HUES64 (cell line): ENCODE measurements at regions not wholly inside any gene's neighbourhood (a gene's known extent, or its start where the extent isn't known, plus 50 kb on each side); places are given as distances from the start of the nearest gene placed in this dataset.
"Not testable (repeated sequence)": the region's sequence is repeated elsewhere in the genome, so short reads cannot be mapped to it uniquely, and the experiment has no call there.

Source experiments
- H3K27ac ChIP-seq: 2 replicates; pipeline ENCODE4 v1.7.0; 2013; ENCODE audit warnings: low read depth, low read length, inconsistent platforms
- H3K27me3 ChIP-seq: 2 replicates; pipeline ENCODE4 v1.6.1; 2013; ENCODE audit warnings: mild to moderate bottlenecking, low read length; ENCODE audit not compliant: insufficient read depth
- H3K36me3 ChIP-seq: 2 replicates; pipeline ENCODE4 v1.6.1; 2013; ENCODE audit warnings: mild to moderate bottlenecking, low read length; ENCODE audit not compliant: insufficient read depth
- H3K4me1 ChIP-seq: 2 replicates; pipeline ENCODE4 v1.6.1; 2013; ENCODE audit warnings: mild to moderate bottlenecking, low read length, moderate library complexity; ENCODE audit not compliant: insufficient read depth
- H3K4me3 ChIP-seq: 2 replicates; pipeline ENCODE4 v1.5.1; 2013; ENCODE audit warnings: mild to moderate bottlenecking, low read length, moderate library complexity
- H3K9ac ChIP-seq: 2 replicates; pipeline ENCODE4 v1.6.1; 2013; ENCODE audit warnings: mild to moderate bottlenecking, low read depth, low read length
- H3K9me3 ChIP-seq: 2 replicates; pipeline ENCODE4 v1.6.1; 2013; ENCODE audit warnings: low read depth, low read length; ENCODE audit not compliant: insufficient read depth
- WGBS: fragments of 150-250, 120-280 bp; methylation state at CpG from one replicate; pipeline ENCODE4 v1.1.7; 2013; ENCODE audit warnings: missing lambda C conversion rate; 5-methylcytosine and 5-hydroxymethylcytosine counted together

DNA sequence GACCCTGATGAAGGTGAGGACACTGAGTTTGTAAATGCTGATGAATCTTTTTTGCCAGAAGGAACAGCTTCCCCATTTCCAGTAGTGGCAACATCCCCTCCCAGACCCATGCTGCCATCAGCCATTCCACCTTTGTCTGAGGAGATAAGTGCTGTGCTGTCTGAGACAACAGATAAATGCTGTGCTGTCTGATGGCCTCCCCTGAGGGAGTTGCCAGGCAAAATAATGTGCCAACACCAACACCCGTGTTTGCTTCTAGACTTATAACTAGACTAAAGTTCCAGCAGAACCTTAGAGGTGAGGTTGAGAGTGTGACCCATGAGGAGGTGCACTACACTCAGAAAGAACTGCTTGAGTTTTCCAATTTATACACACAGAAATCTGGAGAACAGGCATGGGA lies 349.5 kb downstream of the C12orf75 start:
- no peaks in the 10 kb centered on the region for H3K9me3 ChIP-seq
- no peaks in the 10 kb centered on the region for H3K27me3 ChIP-seq
- no peaks in the 10 kb centered on the region for H3K4me1 ChIP-seq
- H3K4me3 ChIP-seq, result no peak overlapping the region
- H3K27ac ChIP-seq, result no peak overlapping the region
- 86% methylated on average over 1 of the region's 1 CpG for WGBS
- H3K36me3 ChIP-seq, result no peaks in the 10 kb centered on the region
- no peak overlapping the region for H3K9ac ChIP-seq

DNA sequence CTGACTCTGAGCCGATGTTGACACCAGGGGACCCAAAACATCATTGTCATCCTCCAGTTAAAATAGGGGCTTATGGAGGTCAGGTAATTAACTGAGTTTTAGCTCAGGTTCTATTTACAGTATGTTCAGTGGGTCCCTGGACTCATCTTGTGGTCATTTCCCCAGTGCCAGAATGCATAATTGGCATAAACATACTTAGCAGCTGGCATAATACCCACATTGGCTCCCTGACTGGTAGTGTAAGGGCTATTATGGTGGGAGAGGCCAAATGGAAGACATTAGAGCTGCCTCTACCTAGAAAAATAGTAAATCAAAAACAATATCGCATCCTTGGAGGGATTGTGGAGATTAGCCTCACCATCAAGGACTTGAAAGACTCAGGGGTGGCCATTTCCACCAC lies 350.9 kb downstream of the C12orf75 start:
- no peak overlapping the region for H3K27ac ChIP-seq
- H3K36me3 ChIP-seq, result no peaks in the 10 kb centered on the region
- no peaks in the 10 kb centered on the region for H3K4me1 ChIP-seq
- H3K9ac ChIP-seq, result no peak overlapping the region
- no peaks in the 10 kb centered on the region for H3K9me3 ChIP-seq
- WGBS, result 95% methylated on average over 2 of the region's 2 CpGs
- no peaks in the 10 kb centered on the region for H3K27me3 ChIP-seq
- no peak overlapping the region for H3K4me3 ChIP-seq

DNA sequence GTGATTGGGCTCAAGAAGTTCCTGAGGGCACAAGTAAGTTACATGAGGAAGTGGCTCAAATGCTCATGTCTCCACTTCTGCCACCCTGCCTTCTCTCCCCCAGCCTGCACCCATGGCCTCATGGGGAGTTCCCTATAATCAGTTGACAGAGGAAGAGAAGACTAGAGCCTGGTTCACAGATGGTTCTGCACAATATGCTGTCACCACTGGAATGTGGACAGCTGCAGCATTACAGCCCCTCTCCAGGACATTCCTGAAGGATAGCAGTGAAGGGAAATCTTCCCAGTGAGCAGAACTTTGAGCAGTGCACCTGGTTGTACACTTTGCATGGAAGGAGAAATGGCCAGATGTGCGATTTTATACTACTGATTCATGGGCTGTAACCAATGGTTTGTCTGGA lies 352.3 kb downstream of the C12orf75 start:
- H3K4me3 ChIP-seq, H3K36me3 ChIP-seq, H3K9ac ChIP-seq, H3K4me1 ChIP-seq, H3K27me3 ChIP-seq, H3K9me3 ChIP-seq, H3K27ac ChIP-seq: not testable (repeated sequence)
- 92% methylated on average over 1 of the region's 1 CpG for WGBS

DNA sequence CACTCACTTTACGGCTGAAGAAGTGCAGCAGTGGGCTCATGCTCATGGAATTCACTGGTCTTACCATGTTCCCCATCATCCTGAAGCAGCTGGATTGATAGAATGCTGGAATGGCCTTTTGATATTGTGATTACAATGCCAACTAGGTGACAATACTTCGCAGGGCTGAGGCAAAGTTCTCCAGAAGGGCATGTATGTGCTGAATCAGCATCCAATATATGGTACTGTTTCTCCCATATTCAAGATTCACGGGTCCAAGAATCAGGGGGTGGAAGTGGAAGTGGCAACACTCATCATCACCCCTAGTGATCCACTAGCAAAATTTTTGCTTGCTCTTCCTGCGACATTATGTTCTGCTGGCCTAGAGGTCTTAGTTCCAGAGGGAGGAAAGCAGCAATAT lies 353.3 kb downstream of the C12orf75 start:
- not testable (repeated sequence) for H3K36me3 ChIP-seq, H3K4me3 ChIP-seq, H3K4me1 ChIP-seq, H3K9me3 ChIP-seq, H3K27ac ChIP-seq, H3K9ac ChIP-seq, H3K27me3 ChIP-seq
- WGBS, result 91% methylated on average over 3 of the region's 4 CpGs

DNA sequence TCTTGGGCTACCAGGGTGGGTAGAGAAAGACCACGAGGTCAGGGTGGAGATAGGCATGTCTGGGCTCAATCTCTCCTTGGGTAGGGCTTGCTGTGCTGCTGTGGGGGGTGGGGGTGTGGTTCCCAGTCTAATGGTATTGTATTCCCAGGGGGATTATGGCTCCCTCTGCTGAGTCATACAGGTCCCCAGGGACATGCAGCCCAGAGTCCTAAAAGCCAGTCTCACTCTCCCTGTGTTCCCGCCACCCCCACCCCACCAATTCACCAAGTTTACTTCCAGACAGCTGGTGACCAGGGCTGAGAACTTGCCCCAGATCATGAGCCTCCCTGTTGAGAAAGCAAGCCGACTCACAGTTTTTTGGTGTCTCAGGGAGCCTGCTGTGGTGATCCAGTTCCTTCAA lies 367.6 kb downstream of the C12orf75 start:
- Histone ChIP-seq H3K36me3 (no peaks in the 10 kb centered on the region), H3K9ac (no peak overlapping the region), H3K4me3 (no peak overlapping the region), H3K27me3 (no peaks in the 10 kb centered on the region), H3K27ac (no peak overlapping the region), H3K4me1 (no peaks in the 10 kb centered on the region), H3K9me3 (0 out of 2 replicates have a peak, but pooled peaks cover 10% of the 10 kb centered on the region)
- WGBS, result 89% methylated on average over 3 of the region's 3 CpGs

DNA sequence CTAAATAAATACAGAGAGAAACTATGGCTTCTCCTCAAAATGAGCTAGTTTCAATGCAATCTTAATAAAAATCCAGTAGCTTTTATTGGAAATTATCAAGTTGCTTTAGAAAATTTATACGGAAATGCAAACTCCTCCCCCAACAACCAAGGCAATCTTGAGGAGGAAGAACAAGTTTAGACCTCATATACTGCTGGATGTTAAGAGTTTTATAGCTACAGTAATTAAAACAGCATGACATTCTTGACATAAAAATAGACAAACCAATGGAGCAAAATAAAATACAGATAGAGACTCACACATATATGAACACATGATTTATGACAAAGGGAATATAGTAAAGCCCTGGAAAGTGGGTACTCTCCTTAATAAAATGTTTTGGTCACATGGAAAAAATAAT lies 368.7 kb downstream of the C12orf75 start:
- Histone ChIP-seq H3K9me3 (0 out of 2 replicates have a peak, but pooled peaks cover 10% of the 10 kb centered on the region), H3K4me3 (no peak overlapping the region)
- no CpG with 5 or more reads among the region's 1 CpG for WGBS

DNA sequence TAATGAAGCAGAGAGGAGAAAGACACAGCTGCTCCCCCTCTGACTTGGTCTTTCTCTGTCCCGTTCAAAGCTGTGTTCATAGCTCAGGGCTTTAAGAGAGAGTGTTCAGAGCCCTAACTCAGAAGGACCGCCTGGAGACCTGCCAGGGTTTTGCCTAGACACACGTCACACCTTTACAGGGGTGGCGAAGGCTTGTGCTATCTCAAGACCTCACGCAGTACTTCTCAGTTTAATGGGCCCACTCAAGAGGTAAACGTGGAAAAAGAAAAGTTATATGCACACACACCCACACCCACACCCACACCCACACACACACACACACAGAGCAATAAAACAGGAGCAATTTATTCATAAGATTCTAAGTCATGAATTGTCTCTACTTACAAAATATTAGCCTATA lies 374.3 kb downstream of the C12orf75 start:
- Histone ChIP-seq H3K27me3 (no peaks in the 10 kb centered on the region), H3K9ac (no peak overlapping the region), H3K36me3 (no peaks in the 10 kb centered on the region), H3K4me1 (peaks cover 24% of the 10 kb centered on the region), H3K9me3 (0 out of 2 replicates have a peak, but pooled peaks cover 8% of the 10 kb centered on the region), H3K4me3 (no peak overlapping the region), H3K27ac (no peak overlapping the region)
- WGBS, result 87% methylated on average over 6 of the region's 6 CpGs

More for the DNA sequence above, 368.7 kb downstream of the C12orf75 start:
- H3K27me3 ChIP-seq, result no peaks in the 10 kb centered on the region
- peaks cover 4% of the 10 kb centered on the region for H3K4me1 ChIP-seq
- H3K9ac ChIP-seq, result no peak overlapping the region
- no peak overlapping the region for H3K27ac ChIP-seq
- no peaks in the 10 kb centered on the region for H3K36me3 ChIP-seq

DNA sequence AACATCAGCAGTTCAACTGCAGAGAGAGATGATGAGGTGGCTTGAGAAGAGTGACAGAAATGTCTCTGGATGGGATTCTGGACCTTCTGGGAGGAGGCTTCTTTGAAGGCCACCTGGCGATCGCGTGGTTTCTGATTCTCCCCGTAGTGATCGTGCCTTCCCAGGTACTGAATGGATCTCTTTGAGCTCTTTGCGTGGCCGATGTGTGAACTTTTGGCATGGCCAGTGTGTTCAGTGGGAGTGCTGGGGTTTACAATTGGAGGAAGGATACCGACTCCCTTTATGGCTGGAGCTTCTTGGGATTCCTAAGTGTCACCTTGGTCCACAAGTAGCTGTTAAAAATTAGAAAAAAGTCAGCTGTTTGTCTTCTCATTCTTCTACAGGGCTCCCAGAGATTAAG lies 374.7 kb downstream of the C12orf75 start:
- Histone ChIP-seq H3K27ac (no peak overlapping the region), H3K4me1 (peaks cover 24% of the 10 kb centered on the region), H3K36me3 (no peaks in the 10 kb centered on the region), H3K4me3 (no peak overlapping the region), H3K9me3 (0 out of 2 replicates have a peak, but pooled peaks cover 4% of the 10 kb centered on the region), H3K9ac (no peak overlapping the region), H3K27me3 (no peaks in the 10 kb centered on the region)
- WGBS, result 90% methylated on average over 8 of the region's 8 CpGs

DNA sequence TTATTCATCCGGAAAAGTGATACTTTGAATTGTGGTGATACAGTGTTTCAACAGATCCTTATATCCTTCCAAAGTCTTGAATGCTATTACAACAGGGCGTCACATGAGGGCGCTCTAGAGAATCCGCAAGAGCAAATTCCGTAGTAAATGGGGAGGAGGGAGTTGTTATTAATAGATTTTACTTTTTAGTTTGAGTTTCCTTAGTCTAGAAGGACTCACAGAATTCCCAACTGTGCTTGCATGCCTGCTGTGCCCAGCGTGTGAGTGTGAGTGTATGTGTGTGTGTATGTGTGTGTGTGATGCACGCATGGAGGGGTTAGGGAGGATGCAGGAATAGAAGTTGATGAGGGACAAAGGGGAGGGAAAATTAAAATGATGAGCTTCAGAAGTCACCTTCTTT lies 375.3 kb downstream of the C12orf75 start:
- no peaks in the 10 kb centered on the region for H3K9me3 ChIP-seq
- no peak overlapping the region for H3K4me3 ChIP-seq
- no peak overlapping the region for H3K27ac ChIP-seq
- no peak overlapping the region for H3K9ac ChIP-seq
- H3K4me1 ChIP-seq, result peaks cover 24% of the 10 kb centered on the region
- 28% methylated on average over 7 of the region's 7 CpGs for WGBS
- no peaks in the 10 kb centered on the region for H3K36me3 ChIP-seq
- H3K27me3 ChIP-seq, result no peaks in the 10 kb centered on the region

DNA sequence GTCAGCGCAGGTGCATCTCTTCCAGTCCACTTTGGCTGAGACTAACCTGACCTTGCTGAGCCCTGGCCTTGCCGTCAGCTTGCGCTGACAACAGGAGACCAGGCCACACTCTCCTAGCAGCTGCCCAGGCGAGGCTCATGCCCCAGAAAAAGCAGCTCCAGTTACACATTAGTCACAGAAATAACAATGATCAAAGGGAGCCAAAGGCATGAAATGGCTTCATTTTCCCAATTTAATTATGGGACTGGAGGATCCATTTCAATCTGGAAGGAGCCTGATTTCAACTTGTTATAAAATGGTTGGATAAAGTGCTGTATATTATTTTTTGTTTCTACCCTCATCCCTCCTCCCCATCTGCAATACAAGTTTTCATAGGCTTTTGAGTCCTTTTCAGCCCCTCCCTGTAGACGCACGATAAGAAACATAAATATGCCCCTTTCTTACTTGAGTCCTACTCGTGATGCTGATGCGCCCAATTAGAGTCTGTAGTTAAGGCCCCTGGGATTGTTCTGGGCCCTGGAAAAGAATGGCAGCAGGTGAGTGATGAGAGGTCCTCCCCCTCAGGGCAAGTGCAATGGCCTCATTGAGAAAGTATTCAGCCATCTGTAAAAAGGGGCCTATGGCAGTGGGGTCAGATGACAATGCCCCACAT lies 376.0 kb downstream of the C12orf75 start:
- Histone ChIP-seq H3K27ac (no peak overlapping the region), H3K4me1 (peaks cover 24% of the 10 kb centered on the region), H3K4me3 (no peak overlapping the region), H3K9me3 (no peaks in the 10 kb centered on the region), H3K36me3 (no peaks in the 10 kb centered on the region), H3K9ac (no peak overlapping the region), H3K27me3 (no peaks in the 10 kb centered on the region)
- WGBS, result 88% methylated on average over 8 of the region's 8 CpGs

DNA sequence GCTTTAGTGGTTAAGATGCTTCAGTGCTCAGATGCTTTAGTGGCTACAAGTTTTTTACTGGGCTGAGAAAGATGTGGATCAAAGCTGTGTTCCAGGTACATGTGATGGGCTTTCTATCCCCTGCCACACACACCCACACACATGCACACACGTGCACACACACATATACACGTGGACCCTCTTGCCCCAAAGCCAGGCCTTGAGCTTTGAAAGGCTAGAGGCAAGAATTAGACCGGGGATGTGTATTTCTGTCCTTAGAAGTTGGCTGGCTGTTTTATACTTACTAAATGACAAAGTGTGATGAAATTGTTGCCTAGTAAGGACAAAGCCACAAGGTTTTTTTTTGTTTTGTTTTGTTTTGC lies 376.5 kb downstream of the C12orf75 start:
- H3K27ac ChIP-seq, result no peak overlapping the region
- H3K27me3 ChIP-seq, result no peaks in the 10 kb centered on the region
- no peak overlapping the region for H3K9ac ChIP-seq
- H3K4me3 ChIP-seq, result no peak overlapping the region
- 81% methylated on average over 3 of the region's 3 CpGs for WGBS
- peaks cover 24% of the 10 kb centered on the region for H3K4me1 ChIP-seq
- no peaks in the 10 kb centered on the region for H3K36me3 ChIP-seq
- no peaks in the 10 kb centered on the region for H3K9me3 ChIP-seq
